Adrenal gland (tissue), 9 donors: ENCODE measurements at regions not wholly inside any gene's neighbourhood (a gene's known extent, or its start where the extent isn't known, plus 50 kb on each side); places are given as distances from the start of the nearest gene placed in this dataset.

ENCODE experiments used
- DNase-seq, 7 donors: peaks; one replicate each; pipeline ENCODE4 v3.0.0-alpha.2; 2019 to 2020
- H3K27ac ChIP-seq, 5 donors: fragments of 200-600 bp; sonication (generic) in 4 of 5; 1 replicate in 3 of 5; 2 replicates in 2 of 5; pipeline versions ENCODE4 v1.5.1 to v1.8.0; 2016 to 2020; ENCODE audit warnings: mild to moderate bottlenecking in 1 of 5
- H3K27me3 ChIP-seq: fragments of 200-600 bp; 2 replicates; pipeline ENCODE4 v1.8.0; 2021
- H3K36me3 ChIP-seq, 2 donors: fragments of 200-600 bp; replicated peaks in 1 of 2; 1 replicate in 1 of 2; 2 replicates in 1 of 2; pipeline versions ENCODE4 v1.5.1 to v1.8.0; 2018 to 2022
- H3K4me1 ChIP-seq, 2 donors: fragments of 200-600 bp; replicated peaks in 1 of 2; 1 replicate in 1 of 2; 2 replicates in 1 of 2; pipeline versions ENCODE4 v1.5.1 to v1.8.0; 2018 to 2021
- H3K4me3 ChIP-seq, 4 donors: fragments of 200-600 bp; sonication (generic) in 3 of 4; one replicate each; pipeline ENCODE4 v1.5.1; 2016 to 2018
- H3K9me3 ChIP-seq, 3 donors: fragments of 200-600 bp; sonication (generic) in 1 of 3; replicated peaks in 1 of 3; 1 replicate in 2 of 3; 2 replicates in 1 of 3; pipeline versions ENCODE4 v1.5.1 to v1.8.0; 2016 to 2021
- CTCF ChIP-seq, 6 experiments: fragments of 450-650 bp in 4 of 6; fragments of 200-600 bp in 2 of 6; sonication (generic) in 1 of 6; IDR thresholded peaks; 1 replicate in 5 of 6; 2 replicates in 1 of 6; pipeline versions ENCODE4 v1.5.1 to v1.8.0; 2016 to 2021; ENCODE audit warnings: antibody characterized with exemption in 6 of 6, mild to moderate bottlenecking in 2 of 6, moderate library complexity in 1 of 6
- POLR2A ChIP-seq, 2 donors: fragments of 450-650 bp; IDR thresholded peaks; one replicate each; pipeline ENCODE4 v1.6.1; 2017; ENCODE audit warnings: antibody characterized with exemption in 2 of 2, mild to moderate bottlenecking in 2 of 2, moderate library complexity in 1 of 2
- WGBS, 4 donors: extraction: QIAGEN DNeasy Blood & Tissue Kit in 2 of 4; methylation state at CpG; one replicate each; pipeline versions ENCODE4 v1.1.5 to v1.1.7; 2013 to 2017; 5-methylcytosine and 5-hydroxymethylcytosine counted together
- intact Hi-C, 2 donors: fragments of 100-400 bp; cut with DNase I; formaldehyde crosslinking; loops; one replicate each; pipeline versions ENCODE4 v1.14.1 to v1.15.0; 2022 to 2023
- donor health status: healthy with polysubstance abuse.
- donor health status: Bipolar disorder and iron deficiency.
- donor health status: DM: yes; HTN: yes; CAD: no.
- donor health status: DM: no; HTN: no; CAD: no.
- donor health status: DM: no; HTN: no; CAD: no.

- Histone ChIP-seq H3K4me1 (no peaks in the 10 kb centered on the region), H3K4me3 (no peak overlapping the region), H3K27ac (no peak overlapping the region), H3K36me3 (no peaks in the 10 kb centered on the region), H3K9me3 (no peaks in the 10 kb centered on the region), H3K27me3 (no peaks in the 10 kb centered on the region)
- WGBS, 4 donors = 90 to 94% (median 91%) methylated on average over 13 of the region's 13 CpGs
- intact Hi-C loops = no loop called here
- no peak for TF ChIP-seq POLR2A (IDR thresholded peaks at IDR 0.05)
- no peak for TF ChIP-seq CTCF (IDR thresholded peaks at IDR 0.05)
- no peak for DNase-seq
Observed at GRCh38 chr1:232542633-232543593, 87.0 kb downstream of the SIPA1L2 start.

- Histone ChIP-seq H3K36me3 (no peaks in the 10 kb centered on the region), H3K4me3 (no peak overlapping the region), H3K4me1 (no peaks in the 10 kb centered on the region), H3K9me3 (no peaks in the 10 kb centered on the region), H3K27me3 (no peaks in the 10 kb centered on the region), H3K27ac (no peak overlapping the region)
- DNase-seq = no peak
- TF ChIP-seq POLR2A (IDR thresholded peaks at IDR 0.05) = no peak
- intact Hi-C loops = no loop called here
- WGBS, 4 donors = 82 to 89% (median 87%) methylated on average over 5 of the region's 5 CpGs
Observed at GRCh38 chr1:232538943-232539302, 91.0 kb downstream of the SIPA1L2 start.

GRCh38 chr1:232538224-232538942 lies 91.5 kb downstream of the SIPA1L2 start:
- H3K27me3 ChIP-seq = no peaks in the 10 kb centered on the region
- TF ChIP-seq POLR2A (IDR thresholded peaks at IDR 0.05) (no peak), CTCF (IDR thresholded peaks at IDR 0.05) (no peak)
- intact Hi-C loops = no loop called here
- no peak for DNase-seq
- no peak overlapping the region for H3K4me3 ChIP-seq
- no peaks in the 10 kb centered on the region for H3K36me3 ChIP-seq
- 67 to 84% (median 79%) methylated on average over 3 of the region's 3 CpGs for WGBS, 4 donors
- H3K27ac ChIP-seq = no peak overlapping the region
- no peaks in the 10 kb centered on the region for H3K4me1 ChIP-seq
- no peaks in the 10 kb centered on the region for H3K9me3 ChIP-seq

- 86 to 93% (median 90%) methylated on average over 10 of the region's 10 CpGs for WGBS, 4 donors
- intact Hi-C loops = no loop called here
- H3K4me1 ChIP-seq = no peaks in the 10 kb centered on the region
Observed at GRCh38 chr1:232534552-232535517, 95.1 kb downstream of the SIPA1L2 start.

More at GRCh38 chr1:232534552-232535517, 95.1 kb downstream of the SIPA1L2 start:
- TF ChIP-seq CTCF (IDR thresholded peaks at IDR 0.05) = no peak
- TF ChIP-seq POLR2A (IDR thresholded peaks at IDR 0.05) = no peak
- DNase-seq = no peak
- H3K27ac ChIP-seq = no peak overlapping the region
- no peaks in the 10 kb centered on the region for H3K27me3 ChIP-seq
- no peaks in the 10 kb centered on the region for H3K36me3 ChIP-seq
- H3K4me3 ChIP-seq = no peak overlapping the region
- H3K9me3 ChIP-seq = no peaks in the 10 kb centered on the region
